Neuronal stem cell (in vitro differentiated cells): ENCODE measurements at regions not wholly inside any gene's neighbourhood (a gene's known extent, or its start where the extent isn't known, plus 50 kb on each side); places are given as distances from the start of the nearest gene placed in this dataset.
"Not testable (repeated sequence)": the region's sequence is repeated elsewhere in the genome, so short reads cannot be mapped to it uniquely, and the experiment has no call there.

Experiments used
- DNase-seq: peaks from one replicate; pipeline ENCODE4 v3.0.0-alpha.2; 2013; ENCODE audit warnings: low spot score
- H2AFZ ChIP-seq: one replicate; pipeline ENCODE4 v1.6.1; 2013; ENCODE audit warnings: mild to moderate bottlenecking, low read length, inconsistent platforms
- H2AK5ac ChIP-seq: 2 replicates; pipeline ENCODE4 v1.6.1; 2013; ENCODE audit warnings: low read depth, mild to moderate bottlenecking, inconsistent platforms, low read length, moderate library complexity, mixed read lengths
- H2BK120ac ChIP-seq: 2 replicates; pipeline ENCODE4 v1.6.1; 2013; ENCODE audit warnings: low read depth, mild to moderate bottlenecking, inconsistent platforms, low read length, moderate library complexity, mixed read lengths
- H2BK12ac ChIP-seq: one replicate; pipeline ENCODE4 v1.6.1; 2013; ENCODE audit warnings: low read length, inconsistent platforms
- H2BK15ac ChIP-seq: 2 replicates; pipeline ENCODE4 v1.6.1; 2013; ENCODE audit warnings: mild to moderate bottlenecking, low read length, inconsistent platforms, mixed read lengths
- H2BK5ac ChIP-seq: one replicate; pipeline ENCODE4 v1.6.1; 2013; ENCODE audit warnings: inconsistent platforms, mild to moderate bottlenecking, low read length, moderate library complexity
- H3K14ac ChIP-seq: one replicate; pipeline ENCODE4 v1.6.1; 2013; ENCODE audit warnings: low read length, inconsistent platforms
- H3K18ac ChIP-seq: 2 replicates; pipeline ENCODE4 v1.6.1; 2013; ENCODE audit warnings: low read length, inconsistent platforms
- H3K23ac ChIP-seq: 2 replicates; pipeline ENCODE4 v1.6.1; 2013; ENCODE audit warnings: low read depth, mild to moderate bottlenecking, mixed read lengths, low read length, inconsistent platforms; ENCODE audit not compliant: poor library complexity
- H3K27ac ChIP-seq: replicated peaks from 3 replicates; pipeline ENCODE4 v1.5.1; 2013; ENCODE audit warnings: low read length, inconsistent platforms
- H3K27me3 ChIP-seq, 3 experiments: 2 replicates each; pipeline ENCODE4 v1.6.1; 2013; ENCODE audit warnings: low read length in 3 of 3, mild to moderate bottlenecking in 2 of 3, inconsistent platforms in 1 of 3, low read depth in 1 of 3, mixed read lengths in 1 of 3, moderate library complexity in 1 of 3; ENCODE audit not compliant: control insufficient read depth in 3 of 3, insufficient read depth in 3 of 3
- H3K36me3 ChIP-seq, 2 donors: replicated peaks in 1 of 2; 2 replicates each; pipeline ENCODE4 v1.6.1; 2013; ENCODE audit warnings: low read length in 2 of 2; ENCODE audit not compliant: control insufficient read depth in 2 of 2, insufficient read depth in 2 of 2
- H3K4ac ChIP-seq: 2 replicates; pipeline ENCODE4 v1.6.1; 2013; ENCODE audit warnings: inconsistent platforms, mild to moderate bottlenecking, low read length, moderate library complexity
- H3K4me1 ChIP-seq, 2 donors: 1 replicate in 1 of 2; 2 replicates in 1 of 2; pipeline ENCODE4 v1.6.1; 2013; ENCODE audit warnings: low read length in 2 of 2, low read depth in 1 of 2; ENCODE audit not compliant: control insufficient read depth in 2 of 2, insufficient read depth in 1 of 2
- H3K4me2 ChIP-seq: one replicate; pipeline ENCODE4 v1.6.1; 2013; ENCODE audit warnings: mild to moderate bottlenecking, low read length, inconsistent platforms; ENCODE audit not compliant: insufficient read depth, poor library complexity, severe bottlenecking
- H3K4me3 ChIP-seq, 2 donors: 2 replicates each; pipeline ENCODE4 v1.5.1; 2013; ENCODE audit warnings: low read length in 2 of 2, mild to moderate bottlenecking in 2 of 2, inconsistent platforms in 1 of 2, moderate library complexity in 1 of 2
- H3K79me1 ChIP-seq: one replicate; pipeline ENCODE4 v1.6.1; 2013; ENCODE audit warnings: low read depth, mild to moderate bottlenecking, inconsistent platforms, low read length, moderate library complexity
- H3K9ac ChIP-seq: one replicate; pipeline ENCODE4 v1.6.1; 2013; ENCODE audit warnings: mild to moderate bottlenecking, low read depth, low read length, inconsistent platforms; ENCODE audit not compliant: poor library complexity
- H3K9me3 ChIP-seq, 2 donors: replicated peaks in 1 of 2; 2 replicates each; pipeline versions ENCODE3 to v1.6.1; 2013; ENCODE audit warnings: low read length in 2 of 2, mild to moderate bottlenecking in 2 of 2, inconsistent platforms in 1 of 2, low read depth in 1 of 2, mixed read lengths in 1 of 2, moderate library complexity in 1 of 2; ENCODE audit not compliant: control insufficient read depth in 2 of 2, insufficient read depth in 1 of 2
- H4K8ac ChIP-seq: one replicate; pipeline ENCODE4 v1.6.1; 2013; ENCODE audit warnings: low read depth, mild to moderate bottlenecking, inconsistent platforms, low read length, moderate library complexity
- H4K91ac ChIP-seq: one replicate; pipeline ENCODE4 v1.6.1; 2013; ENCODE audit warnings: low read length, low read depth, mild to moderate bottlenecking, inconsistent platforms; ENCODE audit not compliant: poor library complexity
- WGBS, 2 donors: extraction: QIAGEN DNeasy Blood & Tissue Kit; methylation state at CpG; one replicate each; pipeline ENCODE4 v1.1.7; 2013; ENCODE audit warnings: missing lambda C conversion rate in 2 of 2, mixed read lengths in 1 of 2; ENCODE audit not compliant: insufficient read length in 2 of 2, insufficient replicate concordance in 1 of 2; ENCODE audit errors: extremely low coverage in 2 of 2; 5-methylcytosine and 5-hydroxymethylcytosine counted together

- not testable (repeated sequence) for H3K14ac ChIP-seq, H2BK120ac ChIP-seq, H2BK15ac ChIP-seq, H3K36me3 ChIP-seq, H3K4me1 ChIP-seq, H3K9ac ChIP-seq, H3K23ac ChIP-seq, H2BK12ac ChIP-seq, DNase-seq, H4K8ac ChIP-seq, H2AFZ ChIP-seq, H3K4ac ChIP-seq, H3K18ac ChIP-seq, H2BK5ac ChIP-seq, H4K91ac ChIP-seq, H3K79me1 ChIP-seq, H3K9me3 ChIP-seq, H3K4me2 ChIP-seq, H3K27ac ChIP-seq, H2AK5ac ChIP-seq, H3K4me3 ChIP-seq
- WGBS, 2 donors: no CpG with 5 or more reads among the region's 7 CpGs
- peaks cover 0 to 19% (median 0%) of the 10 kb centered on the region in 3 experiments for H3K27me3 ChIP-seq
Observed at GRCh38 chr5:134471858-134472449, 53.5 kb upstream of the JADE2 start.

GRCh38 chr5:134468921-134469400, 56.5 kb upstream of the JADE2 start:
- Histone ChIP-seq H3K4ac (no peak overlapping the region), H2AK5ac (no peak overlapping the region), H3K4me1 (peaks cover 4 to 8% of the 10 kb centered on the region in 2 donors), H3K79me1 (no peaks in the 10 kb centered on the region), H3K23ac (no peak overlapping the region), H3K4me3 (no peak overlapping the region), H3K27ac (no peak overlapping the region), H3K9me3 (no peaks in the 10 kb centered on the region), H2BK5ac (no peak overlapping the region), H3K27me3 (peaks cover 0 to 41% (median 0%) of the 10 kb centered on the region in 3 experiments), H4K8ac (no peak overlapping the region), H3K14ac (peak overlapping the region; percentile 56), H3K36me3 (no peaks in the 10 kb centered on the region), H3K18ac (no peak overlapping the region), H3K9ac (peak overlapping the region; percentile 30), H2AFZ (no peak overlapping the region), H2BK15ac (peak overlapping the region; percentile 4), H2BK12ac (no peak overlapping the region), H4K91ac (no peak overlapping the region), H2BK120ac (peak overlapping the region; percentile 31), H3K4me2 (no peak overlapping the region)
- WGBS, 2 donors: no CpG with 5 or more reads among the region's 3 CpGs
- no peak for DNase-seq

GRCh38 chr5:134467231-134467630, 55.5 kb upstream of the CDKN2AIPNL start:
- H3K36me3 ChIP-seq: no peaks in the 10 kb centered on the region
- H4K91ac ChIP-seq: no peak overlapping the region
- peak overlapping the region; percentile 89 for H3K18ac ChIP-seq
- no peaks in the 10 kb centered on the region for H3K79me1 ChIP-seq
- no peak overlapping the region for H2BK15ac ChIP-seq
- H3K4ac ChIP-seq: no peak overlapping the region
- H3K9ac ChIP-seq: no peak overlapping the region
- H3K23ac ChIP-seq: no peak overlapping the region
- no peak overlapping the region for H3K14ac ChIP-seq
- H3K27ac ChIP-seq: no peak overlapping the region
- H4K8ac ChIP-seq: no peak overlapping the region
- no peak overlapping the region for H2BK120ac ChIP-seq
- H3K4me3 ChIP-seq: no peak overlapping the region
- no CpG with 5 or more reads among the region's 6 CpGs for WGBS, 2 donors
- H3K4me2 ChIP-seq: no peak overlapping the region
- no peak overlapping the region for H2AK5ac ChIP-seq
- H3K9me3 ChIP-seq: no peaks in the 10 kb centered on the region
- peaks cover 0 to 45% (median 0%) of the 10 kb centered on the region in 3 experiments for H3K27me3 ChIP-seq
- H2BK5ac ChIP-seq: no peak overlapping the region
- no peak overlapping the region for H2AFZ ChIP-seq
- peaks cover 4 to 8% of the 10 kb centered on the region in 2 donors for H3K4me1 ChIP-seq
- H2BK12ac ChIP-seq: no peak overlapping the region
- DNase-seq: no peak

GRCh38 chr5:134466241-134467069, 54.8 kb upstream of the CDKN2AIPNL start:
- Histone ChIP-seq H2AFZ (peak overlapping the region; percentile 94), H3K79me1 (no peaks in the 10 kb centered on the region), H3K4ac (no peak overlapping the region), H3K4me3 (peak overlapping the region; percentile 27 to 72), H2BK15ac (no peak overlapping the region), H2BK120ac (no peak overlapping the region), H3K23ac (peak overlapping the region; percentile 62), H3K4me2 (peak overlapping the region; percentile 94), H2BK12ac (no peak overlapping the region), H3K18ac (peak overlapping the region; percentile 92), H3K14ac (no peak overlapping the region), H3K27me3 (peaks cover 0 to 45% (median 0%) of the 10 kb centered on the region in 3 experiments), H4K91ac (no peak overlapping the region), H3K27ac (no peak overlapping the region), H3K4me1 (peaks cover 4 to 8% of the 10 kb centered on the region in 2 donors), H2BK5ac (peak overlapping the region; percentile 19), H3K36me3 (no peaks in the 10 kb centered on the region), H2AK5ac (no peak overlapping the region), H3K9me3 (no peaks in the 10 kb centered on the region), H3K9ac (peak overlapping the region; percentile 82), H4K8ac (no peak overlapping the region)
- WGBS, 2 donors: no CpG with 5 or more reads among the region's 26 CpGs
- DNase-seq: peak; percentile 41
